CD4-positive, alpha-beta T cell (primary cell): ENCODE measurements at regions not wholly inside any gene's neighbourhood (a gene's known extent, or its start where the extent isn't known, plus 50 kb on each side); places are given as distances from the start of the nearest gene placed in this dataset.

Experiments used
- ATAC-seq: fragments of 200-7000 bp; cut with Tn5 transposase; one replicate; pipeline ENCODE4 v1.10.0; 2022; ENCODE audit warnings: mild to moderate bottlenecking; ENCODE audit not compliant: poor library complexity
- CTCF ChIA-PET: fragments of 350-600 bp; sonication (Branson Sonifier 250); formaldehyde crosslinking; loops from one replicate; lab custom pipeline; 2021; ENCODE audit warnings: antibody characterized with exemption, inconsistent platforms; lab: Charles Lee
- POLR2A ChIA-PET: fragments of 350-600 bp; sonication (Branson Sonifier 250); formaldehyde crosslinking; loops from one replicate; lab custom pipeline; 2021; ENCODE audit warnings: antibody characterized with exemption, inconsistent platforms; lab: Charles Lee
- DNase-seq, 14 experiments: peaks; one replicate each; pipeline ENCODE4 v3.0.0-alpha.2; 2013 to 2020; ENCODE audit warnings: mixed read lengths in 2 of 14
- H3K27ac ChIP-seq, 2 donors: one replicate each; pipeline versions ENCODE4 v1.5.1 to v1.7.0; 2013; ENCODE audit warnings: low read length in 2 of 2, low read depth in 1 of 2, mild to moderate bottlenecking in 1 of 2
- H3K27me3 ChIP-seq, 2 experiments: 1 replicate in 1 of 2; 2 replicates in 1 of 2; pipeline versions ENCODE4 v1.6.1 to v1.7.0; 2013; ENCODE audit warnings: low read length in 2 of 2, control low read depth in 1 of 2, mild to moderate bottlenecking in 1 of 2, moderate library complexity in 1 of 2; ENCODE audit not compliant: insufficient read depth in 2 of 2, control insufficient read depth in 1 of 2
- H3K36me3 ChIP-seq: one replicate; pipeline ENCODE4 v1.6.1; 2013; ENCODE audit warnings: low read length, control low read depth; ENCODE audit not compliant: insufficient read depth
- H3K4me1 ChIP-seq: one replicate; pipeline ENCODE4 v1.6.1; 2013; ENCODE audit warnings: low read length, control low read depth; ENCODE audit not compliant: insufficient read depth
- H3K4me3 ChIP-seq: one replicate; pipeline ENCODE4 v1.5.1; 2013; ENCODE audit warnings: mild to moderate bottlenecking, low read length, moderate library complexity
- H3K9me3 ChIP-seq, 2 experiments: 1 replicate in 1 of 2; 2 replicates in 1 of 2; pipeline versions ENCODE4 v1.6.1 to v1.7.0; 2013; ENCODE audit warnings: low read length in 2 of 2, mild to moderate bottlenecking in 2 of 2, control low read depth in 1 of 2, moderate library complexity in 1 of 2; ENCODE audit not compliant: control insufficient read depth in 1 of 2, insufficient read depth in 1 of 2
- H3K27ac Mint-ChIP-seq: one replicate; pipeline ENCODE4 v1.8.0; 2020; ENCODE audit warnings: mixed read lengths
- H3K27me3 Mint-ChIP-seq: one replicate; pipeline ENCODE4 v1.8.0; 2021; ENCODE audit warnings: mixed read lengths
- H3K36me3 Mint-ChIP-seq: one replicate; pipeline ENCODE4 v1.8.0; 2021; ENCODE audit warnings: low read depth, mixed read lengths
- H3K4me1 Mint-ChIP-seq: one replicate; pipeline ENCODE4 v1.8.0; 2021; ENCODE audit warnings: low read depth, mixed read lengths
- H3K4me3 Mint-ChIP-seq: one replicate; pipeline ENCODE4 v1.8.0; 2020; ENCODE audit warnings: mild to moderate bottlenecking, mixed read lengths
- H3K9me3 Mint-ChIP-seq: one replicate; pipeline ENCODE4 v1.8.0; 2020; ENCODE audit warnings: mixed read lengths
- intact Hi-C, 2 experiments: fragments of 100-400 bp; cut with DNase I in 1 of 2; cut with micrococcal nuclease in 1 of 2; formaldehyde crosslinking; loops; one replicate each; pipeline versions ENCODE4 v1.15.1 to v1.9.0; 2023 to 2025; cut with DNase I, micrococcal nuclease
- TF ChIP-seq, protein P1 (sequence below): fragments of 200-600 bp; IDR thresholded peaks from one replicate; pipeline ENCODE4 v1.8.0; 2022; ENCODE audit warnings: antibody characterized with exemption, mild to moderate bottlenecking

GRCh38 chr5:154683101-154683880 lies 71.9 kb upstream of the LARP1 start:
- ChIA-PET CTCF (interaction anchor here (1.0 to 1.5 kb wide), 3 partner anchors 9 to 33 kb away, joined by 3 to 4 read pairs (median 3); no protein-coding TSS in a partner anchor), POLR2A (interaction anchor here (1.0 kb wide), 1 partner anchor 174 kb away, joined by 3 read pairs; the partner anchor contains the start of gene CNOT8)

GRCh38 chr5:154679501-154679900 lies 75.7 kb upstream of the LARP1 start:
- Histone ChIP-seq H3K4me3 (no peak overlapping the region), H3K27ac (no peak overlapping the region), H3K4me1 (peaks cover 17% of the 10 kb centered on the region), H3K9me3 (no peaks in the 10 kb centered on the region), H3K36me3 (no peaks in the 10 kb centered on the region), H3K27me3 (peaks cover 0 to 3% of the 10 kb centered on the region in 2 experiments)
- Mint-ChIP-seq H3K27me3 (no peaks in the 10 kb centered on the region), H3K27ac (no peak overlapping the region), H3K4me3 (no peak overlapping the region), H3K9me3 (no peaks in the 10 kb centered on the region), H3K36me3 (no peaks in the 10 kb centered on the region), H3K4me1 (peaks cover 8% of the 10 kb centered on the region)
- CTCF ChIA-PET: no interaction called here
- DNase-seq (no peak), ATAC-seq (no peak)
- TF ChIP-seq, protein P1, sequence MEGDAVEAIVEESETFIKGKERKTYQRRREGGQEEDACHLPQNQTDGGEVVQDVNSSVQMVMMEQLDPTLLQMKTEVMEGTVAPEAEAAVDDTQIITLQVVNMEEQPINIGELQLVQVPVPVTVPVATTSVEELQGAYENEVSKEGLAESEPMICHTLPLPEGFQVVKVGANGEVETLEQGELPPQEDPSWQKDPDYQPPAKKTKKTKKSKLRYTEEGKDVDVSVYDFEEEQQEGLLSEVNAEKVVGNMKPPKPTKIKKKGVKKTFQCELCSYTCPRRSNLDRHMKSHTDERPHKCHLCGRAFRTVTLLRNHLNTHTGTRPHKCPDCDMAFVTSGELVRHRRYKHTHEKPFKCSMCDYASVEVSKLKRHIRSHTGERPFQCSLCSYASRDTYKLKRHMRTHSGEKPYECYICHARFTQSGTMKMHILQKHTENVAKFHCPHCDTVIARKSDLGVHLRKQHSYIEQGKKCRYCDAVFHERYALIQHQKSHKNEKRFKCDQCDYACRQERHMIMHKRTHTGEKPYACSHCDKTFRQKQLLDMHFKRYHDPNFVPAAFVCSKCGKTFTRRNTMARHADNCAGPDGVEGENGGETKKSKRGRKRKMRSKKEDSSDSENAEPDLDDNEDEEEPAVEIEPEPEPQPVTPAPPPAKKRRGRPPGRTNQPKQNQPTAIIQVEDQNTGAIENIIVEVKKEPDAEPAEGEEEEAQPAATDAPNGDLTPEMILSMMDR: no peak
- intact Hi-C loops: no loop called here
- POLR2A ChIA-PET: no interaction called here

More at GRCh38 chr5:154683101-154683880, 71.9 kb upstream of the LARP1 start:
- H3K9me3 Mint-ChIP-seq: no peaks in the 10 kb centered on the region
- TF ChIP-seq, protein P1: no peak
- H3K4me3 ChIP-seq: peak overlapping the region; percentile 67
- H3K27ac ChIP-seq: no peak overlapping the region
- H3K4me3 Mint-ChIP-seq: peak overlapping the region; percentile 32
- H3K9me3 ChIP-seq: no peaks in the 10 kb centered on the region
- peak in 1 of 14 experiments; percentile 23 for DNase-seq
- ATAC-seq: peak; percentile 31
- intact Hi-C loops: loop anchor here (2.0 to 5.0 kb wide), 3 partner anchors 72 to 179 kb away; partner anchors contain the start of gene LARP1 (in 1 of the 2)
- H3K27me3 Mint-ChIP-seq: no peaks in the 10 kb centered on the region
- H3K4me1 Mint-ChIP-seq: peaks cover 8% of the 10 kb centered on the region
- no peak overlapping the region for H3K27ac Mint-ChIP-seq
- peaks cover 0 to 5% of the 10 kb centered on the region in 2 experiments for H3K27me3 ChIP-seq
- no peaks in the 10 kb centered on the region for H3K36me3 ChIP-seq
- H3K36me3 Mint-ChIP-seq: no peaks in the 10 kb centered on the region
- H3K4me1 ChIP-seq: peaks cover 17% of the 10 kb centered on the region

DNA sequence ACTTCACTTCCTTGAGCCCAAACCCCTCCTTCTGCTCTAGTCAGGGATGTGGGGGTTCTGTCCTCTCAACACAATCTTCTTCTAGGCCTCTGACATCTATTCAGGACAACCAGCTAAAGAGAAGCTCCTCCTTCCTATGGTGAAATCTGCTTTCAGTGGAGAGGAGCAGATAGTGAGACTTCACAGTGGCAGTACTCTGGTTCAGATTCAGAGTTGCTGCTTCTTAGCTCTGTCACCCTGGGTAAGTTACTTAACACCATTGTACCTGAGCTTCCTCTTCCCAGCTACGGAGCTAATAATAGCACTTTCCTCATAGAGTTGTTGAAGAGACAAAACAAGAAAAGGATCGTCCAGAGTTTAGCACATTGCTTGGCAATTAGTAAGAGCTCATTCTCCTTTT lies 77.3 kb upstream of the LARP1 start:
- Mint-ChIP-seq H3K9me3 (no peaks in the 10 kb centered on the region), H3K4me1 (peaks cover under 1% of the 10 kb centered on the region), H3K27ac (no peak overlapping the region), H3K36me3 (no peaks in the 10 kb centered on the region), H3K27me3 (no peaks in the 10 kb centered on the region), H3K4me3 (no peak overlapping the region)
- POLR2A ChIA-PET: no interaction called here
- no peak for ATAC-seq
- H3K27ac ChIP-seq: no peak overlapping the region
- peaks cover 9% of the 10 kb centered on the region for H3K4me1 ChIP-seq
- no peak for DNase-seq
- H3K9me3 ChIP-seq: no peaks in the 10 kb centered on the region
- intact Hi-C loops: no loop called here
- TF ChIP-seq, protein P1: no peak
- H3K27me3 ChIP-seq: no peaks in the 10 kb centered on the region
- no peak overlapping the region for H3K4me3 ChIP-seq
- H3K36me3 ChIP-seq: no peaks in the 10 kb centered on the region
- CTCF ChIA-PET: no interaction called here
